HFFc6 (cell line): ENCODE measurements at regions not wholly inside any gene's neighbourhood (a gene's known extent, or its start where the extent isn't known, plus 50 kb on each side); places are given as distances from the start of the nearest gene placed in this dataset.

Experiments
- DNase-seq: peaks from one replicate; pipeline ENCODE4 v3.0.0-alpha.2; 2018
- H3K27ac Mint-ChIP-seq: 2 replicates; pipeline ENCODE4 v1.8.0; 2020; ENCODE audit warnings: mild to moderate bottlenecking, mixed read lengths
- H3K27me3 Mint-ChIP-seq: 2 replicates; pipeline ENCODE4 v1.8.0; 2021; ENCODE audit warnings: mild to moderate bottlenecking, moderate library complexity, mixed read lengths; ENCODE audit not compliant: insufficient read depth
- H3K36me3 Mint-ChIP-seq: 2 replicates; pipeline ENCODE4 v1.8.0; 2021; ENCODE audit warnings: low read depth, mixed read lengths
- H3K4me1 Mint-ChIP-seq: 2 replicates; pipeline ENCODE4 v1.8.0; 2020; ENCODE audit warnings: low read depth, mixed read lengths
- H3K4me3 Mint-ChIP-seq: 2 replicates; pipeline ENCODE4 v1.8.0; 2020; ENCODE audit warnings: mild to moderate bottlenecking, moderate library complexity, mixed read lengths
- H3K9me3 Mint-ChIP-seq: 2 replicates; pipeline ENCODE4 v1.8.0; 2020; ENCODE audit warnings: mild to moderate bottlenecking, mixed read lengths
- TF ChIP-seq, protein P1 (sequence below): fragments of 200-600 bp; sonication (generic); IDR thresholded peaks from 2 replicates; pipeline ENCODE4 v1.5.0; 2021; ENCODE audit warnings: antibody characterized with exemption, mild to moderate bottlenecking

DNA sequence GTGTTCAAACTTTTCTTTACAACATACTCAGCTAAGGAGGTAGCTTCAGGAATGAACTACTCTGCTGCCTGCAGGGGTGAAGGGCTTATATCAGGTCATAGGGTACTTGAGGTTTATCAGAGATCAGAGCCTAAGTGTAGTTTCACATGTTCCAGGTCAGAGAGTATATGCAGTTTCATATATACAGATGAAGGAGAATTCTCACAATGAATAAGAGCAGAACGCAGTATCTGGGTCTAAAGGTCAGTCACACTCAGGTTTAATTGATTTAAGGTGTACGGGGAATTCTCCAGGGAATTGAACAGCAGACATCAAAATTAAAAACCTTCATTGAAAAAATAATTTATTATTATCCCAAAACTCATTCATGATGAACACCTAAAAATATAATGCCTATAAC lies 700.6 kb downstream of the TECRL start:
- no peak overlapping the region for H3K4me3 Mint-ChIP-seq
- H3K27ac Mint-ChIP-seq: no peak overlapping the region
- H3K36me3 Mint-ChIP-seq: no peaks in the 10 kb centered on the region
- no peaks in the 10 kb centered on the region for H3K27me3 Mint-ChIP-seq
- peaks cover 4% of the 10 kb centered on the region for H3K9me3 Mint-ChIP-seq
- TF ChIP-seq, protein P1, sequence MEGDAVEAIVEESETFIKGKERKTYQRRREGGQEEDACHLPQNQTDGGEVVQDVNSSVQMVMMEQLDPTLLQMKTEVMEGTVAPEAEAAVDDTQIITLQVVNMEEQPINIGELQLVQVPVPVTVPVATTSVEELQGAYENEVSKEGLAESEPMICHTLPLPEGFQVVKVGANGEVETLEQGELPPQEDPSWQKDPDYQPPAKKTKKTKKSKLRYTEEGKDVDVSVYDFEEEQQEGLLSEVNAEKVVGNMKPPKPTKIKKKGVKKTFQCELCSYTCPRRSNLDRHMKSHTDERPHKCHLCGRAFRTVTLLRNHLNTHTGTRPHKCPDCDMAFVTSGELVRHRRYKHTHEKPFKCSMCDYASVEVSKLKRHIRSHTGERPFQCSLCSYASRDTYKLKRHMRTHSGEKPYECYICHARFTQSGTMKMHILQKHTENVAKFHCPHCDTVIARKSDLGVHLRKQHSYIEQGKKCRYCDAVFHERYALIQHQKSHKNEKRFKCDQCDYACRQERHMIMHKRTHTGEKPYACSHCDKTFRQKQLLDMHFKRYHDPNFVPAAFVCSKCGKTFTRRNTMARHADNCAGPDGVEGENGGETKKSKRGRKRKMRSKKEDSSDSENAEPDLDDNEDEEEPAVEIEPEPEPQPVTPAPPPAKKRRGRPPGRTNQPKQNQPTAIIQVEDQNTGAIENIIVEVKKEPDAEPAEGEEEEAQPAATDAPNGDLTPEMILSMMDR: no peak
- H3K4me1 Mint-ChIP-seq: no peaks in the 10 kb centered on the region
- no peak for DNase-seq

DNA sequence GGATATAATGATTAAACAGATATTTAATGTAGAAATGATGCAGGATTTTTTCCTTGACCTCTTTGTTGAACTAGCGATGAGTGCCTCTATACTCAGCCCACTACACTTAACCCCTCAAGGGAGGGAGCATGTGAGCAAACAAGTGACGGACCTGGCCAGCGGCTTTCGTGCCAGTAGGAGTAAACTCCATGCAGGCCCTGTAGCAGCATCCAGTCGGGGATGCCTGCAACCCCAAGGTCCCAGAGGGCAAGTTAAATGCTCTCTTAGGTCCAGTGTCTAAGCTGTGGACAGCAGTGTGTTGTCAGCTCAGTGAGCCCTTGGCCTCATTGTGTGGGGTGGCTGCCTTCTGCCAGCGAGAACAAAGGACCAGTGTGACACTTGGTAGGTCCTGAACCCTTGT lies 708.7 kb downstream of the TECRL start:
- H3K4me1 Mint-ChIP-seq: no peaks in the 10 kb centered on the region
- H3K27me3 Mint-ChIP-seq: no peaks in the 10 kb centered on the region
- no peak overlapping the region for H3K4me3 Mint-ChIP-seq
- no peak overlapping the region for H3K27ac Mint-ChIP-seq
- H3K36me3 Mint-ChIP-seq: no peaks in the 10 kb centered on the region
- TF ChIP-seq, protein P1: no peak
- H3K9me3 Mint-ChIP-seq: peaks cover 19% of the 10 kb centered on the region
- no peak for DNase-seq

DNA sequence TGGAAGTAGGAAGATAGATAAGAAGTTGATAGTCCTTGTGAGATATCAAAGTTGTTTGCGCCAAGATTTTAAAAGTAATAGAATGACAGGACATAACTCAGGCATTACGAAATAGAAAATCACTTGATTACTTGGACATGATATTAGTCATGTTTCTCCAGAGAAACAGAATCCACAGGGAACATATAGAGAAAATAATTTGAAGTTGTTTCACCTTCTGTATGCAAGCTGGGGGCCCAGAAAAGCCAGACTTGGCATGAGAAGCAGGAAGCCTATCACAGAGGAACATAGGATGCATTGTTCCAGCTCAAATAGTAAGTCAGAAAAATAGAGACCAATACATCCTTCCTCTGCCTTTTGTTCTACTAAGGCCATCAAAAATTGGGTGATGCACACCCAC lies 715.9 kb downstream of the TECRL start:
- Mint-ChIP-seq H3K4me1 (no peaks in the 10 kb centered on the region), H3K27ac (no peak overlapping the region), H3K9me3 (peaks cover 28% of the 10 kb centered on the region), H3K4me3 (no peak overlapping the region), H3K27me3 (no peaks in the 10 kb centered on the region), H3K36me3 (no peaks in the 10 kb centered on the region)
- TF ChIP-seq, protein P1: no peak
- DNase-seq: no peak

DNA sequence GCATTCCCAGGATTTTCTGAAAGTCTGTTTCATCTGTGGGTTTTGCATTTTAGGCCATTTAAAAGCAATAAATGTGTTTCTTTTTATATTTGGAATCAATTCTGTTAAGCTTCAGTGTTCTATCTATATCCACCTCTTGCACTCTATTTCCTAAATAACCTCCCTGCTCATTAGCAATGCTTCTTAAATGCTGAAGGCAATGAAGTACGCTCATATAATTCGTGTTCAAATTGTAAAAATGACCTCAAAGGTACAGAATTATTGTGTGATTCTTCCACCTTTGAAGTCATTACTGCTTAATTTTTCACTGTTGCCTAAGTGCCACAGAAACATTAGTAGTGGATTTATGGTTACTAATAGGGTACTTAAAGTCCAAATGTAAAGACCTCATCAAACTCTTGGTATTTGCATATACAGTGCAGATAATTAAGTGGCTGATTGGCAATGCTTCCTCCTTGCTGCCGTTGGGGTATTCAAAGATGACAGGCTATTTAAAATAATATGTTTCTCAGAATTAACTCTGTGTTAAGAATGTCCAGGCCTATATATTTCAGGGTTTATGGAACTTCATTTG lies 730.8 kb downstream of the TECRL start:
- 0 out of 2 replicates have a peak, but pooled peaks cover 3% of the 10 kb centered on the region for H3K9me3 Mint-ChIP-seq
- no peaks in the 10 kb centered on the region for H3K4me1 Mint-ChIP-seq
- no peak for DNase-seq
- no peaks in the 10 kb centered on the region; the same call in 1 of the 2 replicates for H3K27me3 Mint-ChIP-seq
- no peaks in the 10 kb centered on the region for H3K36me3 Mint-ChIP-seq
- TF ChIP-seq, protein P1: no peak
- no peak overlapping the region for H3K27ac Mint-ChIP-seq
- H3K4me3 Mint-ChIP-seq: no peak overlapping the region

DNA sequence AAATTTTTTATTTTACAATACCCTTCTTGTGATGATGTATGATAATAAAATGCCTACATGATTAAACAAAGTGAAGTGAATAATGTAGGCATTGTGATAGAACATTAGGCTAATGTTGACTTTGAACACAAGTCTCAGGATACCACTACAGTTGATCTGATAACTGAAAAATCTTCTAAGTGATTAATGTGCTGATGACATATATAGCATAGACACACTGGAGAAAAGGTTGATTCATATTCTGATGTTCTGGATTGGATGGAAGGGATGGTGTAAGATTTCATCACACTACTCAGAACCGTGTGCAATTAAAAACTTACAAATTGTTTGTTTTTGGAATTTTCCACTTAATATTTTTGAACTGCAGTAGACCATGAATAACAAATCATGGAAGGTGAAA lies 738.5 kb downstream of the TECRL start:
- H3K36me3 Mint-ChIP-seq: no peaks in the 10 kb centered on the region
- H3K4me3 Mint-ChIP-seq: no peak overlapping the region
- no peak for DNase-seq
- TF ChIP-seq, protein P1: no peak
- no peaks in the 10 kb centered on the region; the same call in 1 of the 2 replicates for H3K27me3 Mint-ChIP-seq
- H3K9me3 Mint-ChIP-seq: peaks cover 42% of the 10 kb centered on the region
- H3K27ac Mint-ChIP-seq: no peak overlapping the region
- H3K4me1 Mint-ChIP-seq: no peaks in the 10 kb centered on the region

DNA sequence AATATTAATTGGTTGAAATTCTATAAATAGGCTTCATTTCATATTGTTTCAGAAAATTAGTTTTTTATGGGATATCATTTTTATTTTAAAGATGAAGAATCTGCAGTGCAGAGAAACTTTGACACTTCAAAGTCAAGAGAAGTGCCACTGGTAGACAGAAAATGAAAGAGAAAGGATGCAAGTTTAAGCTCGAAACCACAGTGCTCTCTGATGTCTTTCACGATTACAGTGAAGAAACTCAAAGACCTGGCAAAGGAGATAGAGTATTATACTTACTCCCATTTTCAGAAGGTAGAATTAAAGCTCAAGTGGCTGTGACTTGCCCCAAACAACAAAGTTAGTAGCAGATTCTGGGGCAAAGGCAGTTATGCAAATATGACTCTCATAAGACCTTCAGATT lies 745.4 kb downstream of the TECRL start:
- Mint-ChIP-seq H3K4me3 (no peak overlapping the region), H3K4me1 (no peaks in the 10 kb centered on the region), H3K27me3 (no peaks in the 10 kb centered on the region; the same call in 1 of the 2 replicates), H3K9me3 (peaks cover 35% of the 10 kb centered on the region), H3K27ac (no peak overlapping the region), H3K36me3 (no peaks in the 10 kb centered on the region)
- no peak for DNase-seq
- TF ChIP-seq, protein P1: no peak
